Amygdala (tissue), 56 donors: ENCODE measurements at regions not wholly inside any gene's neighbourhood (a gene's known extent, or its start where the extent isn't known, plus 50 kb on each side); places are given as distances from the start of the nearest gene placed in this dataset.

Experiments
- DNase-seq, 56 donors: peaks; one replicate each; lab custom pipeline; 2025; lab: John Stamatoyannopoulos, UW

- no peak for DNase-seq
These were observed 242.5 kb upstream of the JAG1 start for GRCh38 chr20:10916312-10916711.

GRCh38 chr20:10917826-10918225, 244.0 kb upstream of the JAG1 start:
- no peak for DNase-seq

- DNase-seq, result no peak
These were observed 245.8 kb upstream of the JAG1 start for GRCh38 chr20:10919396-10920140.

- DNase-seq, result no peak
These were observed 246.6 kb upstream of the JAG1 start for GRCh38 chr20:10920396-10920795.

GRCh38 chr20:10921491-10922010, 247.8 kb upstream of the JAG1 start:
- DNase-seq, result no peak

GRCh38 chr20:10922506-10922905, 248.7 kb upstream of the JAG1 start:
- DNase-seq, result no peak

GRCh38 chr20:10922941-10923340, 249.1 kb upstream of the JAG1 start:
- DNase-seq, result no peak

GRCh38 chr20:10924644-10925201, 250.9 kb upstream of the JAG1 start:
- no peak for DNase-seq

- DNase-seq, result no peak
These were observed 252.0 kb upstream of the JAG1 start for GRCh38 chr20:10925767-10926166.

GRCh38 chr20:10927011-10927583, 253.3 kb upstream of the JAG1 start:
- no peak for DNase-seq

GRCh38 chr20:10927936-10928840, 254.4 kb upstream of the JAG1 start:
- DNase-seq, result no peak

GRCh38 chr20:10928841-10929421, 255.1 kb upstream of the JAG1 start:
- no peak for DNase-seq

GRCh38 chr20:10935658-10936402, 262.0 kb upstream of the JAG1 start:
- DNase-seq, result no peak

GRCh38 chr20:10936786-10937185, 263.0 kb upstream of the JAG1 start:
- DNase-seq, result no peak

- DNase-seq, result no peak
These were observed 265.6 kb upstream of the JAG1 start for GRCh38 chr20:10939331-10939941.

GRCh38 chr20:10940941-10941340, 267.1 kb upstream of the JAG1 start:
- DNase-seq, result no peak

GRCh38 chr20:10943686-10944265, 270.0 kb upstream of the JAG1 start:
- no peak for DNase-seq

- DNase-seq, result no peak
These were observed 272.5 kb upstream of the JAG1 start for GRCh38 chr20:10946124-10946880.
